ENCODE measurements at regions not wholly inside any gene's neighbourhood (a gene's known extent, or its start where the extent isn't known, plus 50 kb on each side); places are given as distances from the start of the nearest gene placed in this dataset.
A peak's percentile ranks its signal among the peaks of the same experiment; 100 is the strongest.

- no peak for DNase-seq (ENCODE audit: insufficient read length, low spot score)
- FAIRE-seq, result no peak
These were observed 64.0 kb upstream of the CHRM3 start for GRCh38 chr1:239322369-239322768.

GRCh38 chr1:239321877-239322276, 64.5 kb upstream of the CHRM3 start:
- DNase-seq (ENCODE audit: insufficient read length, low spot score) (no peak), FAIRE-seq (no peak)

- DNase-seq (ENCODE audit: insufficient read length, low spot score), result no peak
- no peak for FAIRE-seq
These were observed 68.4 kb upstream of the CHRM3 start for GRCh38 chr1:239317948-239318347.

- DNase-seq (ENCODE audit: insufficient read length, low spot score) (no peak), FAIRE-seq (no peak)
These were observed 70.6 kb upstream of the CHRM3 start for GRCh38 chr1:239315631-239316217.

GRCh38 chr1:239311331-239311730, 75.0 kb upstream of the CHRM3 start:
- DNase-seq (ENCODE audit: insufficient read length, low spot score) (no peak), FAIRE-seq (no peak)

GRCh38 chr1:239308701-239309333, 77.6 kb upstream of the CHRM3 start:
- FAIRE-seq, result peak; percentile 63
- DNase-seq (ENCODE audit: insufficient read length, low spot score), result no peak

- FAIRE-seq, result no peak
These were observed 78.5 kb upstream of the CHRM3 start for GRCh38 chr1:239307886-239308285.

GRCh38 chr1:239306426-239306825, 79.9 kb upstream of the CHRM3 start:
- DNase-seq (ENCODE audit: insufficient read length, low spot score), result no peak
- FAIRE-seq, result no peak

More at GRCh38 chr1:239307886-239308285, 78.5 kb upstream of the CHRM3 start:
- DNase-seq (ENCODE audit: insufficient read length, low spot score), result no peak

GRCh38 chr1:239303289-239303688, 83.1 kb upstream of the CHRM3 start:
- no peak for DNase-seq (ENCODE audit: insufficient read length, low spot score)
- no peak for FAIRE-seq

GRCh38 chr1:239302696-239303095, 83.7 kb upstream of the CHRM3 start:
- DNase-seq (ENCODE audit: insufficient read length, low spot score) (no peak), FAIRE-seq (no peak)

GRCh38 chr1:239301251-239301650, 85.1 kb upstream of the CHRM3 start:
- FAIRE-seq (no peak), DNase-seq (ENCODE audit: insufficient read length, low spot score) (no peak)

GRCh38 chr1:239297910-239298309, 88.5 kb upstream of the CHRM3 start:
- no peak for FAIRE-seq
- DNase-seq (ENCODE audit: insufficient read length, low spot score), result no peak

GRCh38 chr1:239293350-239294110, 92.8 kb upstream of the CHRM3 start:
- no peak for FAIRE-seq
- no peak for DNase-seq (ENCODE audit: insufficient read length, low spot score)

- FAIRE-seq (no peak), DNase-seq (ENCODE audit: insufficient read length, low spot score) (no peak)
These were observed 97.4 kb upstream of the CHRM3 start for GRCh38 chr1:239288820-239289554.

GRCh38 chr1:239287296-239287695, 99.1 kb upstream of the CHRM3 start:
- DNase-seq (ENCODE audit: insufficient read length, low spot score), result no peak
- FAIRE-seq, result no peak

GRCh38 chr1:239283216-239283615, 103.2 kb upstream of the CHRM3 start:
- FAIRE-seq (no peak), DNase-seq (ENCODE audit: insufficient read length, low spot score) (no peak)

GRCh38 chr1:239282411-239282810, 104.0 kb upstream of the CHRM3 start:
- FAIRE-seq, result no peak
- no peak for DNase-seq (ENCODE audit: insufficient read length, low spot score)

- no peak for DNase-seq (ENCODE audit: insufficient read length, low spot score)
- FAIRE-seq, result no peak
These were observed 110.3 kb upstream of the CHRM3 start for GRCh38 chr1:239276051-239276450.

- no peak for FAIRE-seq
These were observed 112.0 kb upstream of the CHRM3 start for GRCh38 chr1:239274242-239274830.

GRCh38 chr1:239270509-239270908, 115.9 kb upstream of the CHRM3 start:
- FAIRE-seq, result no peak
- no peak for DNase-seq (ENCODE audit: insufficient read length, low spot score)

More at GRCh38 chr1:239274242-239274830, 112.0 kb upstream of the CHRM3 start:
- DNase-seq (ENCODE audit: insufficient read length, low spot score), result no peak

- no peak for FAIRE-seq
- no peak for DNase-seq (ENCODE audit: insufficient read length, low spot score)
These were observed 116.7 kb upstream of the CHRM3 start for GRCh38 chr1:239269706-239270105.
